ENCODE measurements at regions not wholly inside any gene's neighbourhood (a gene's known extent, or its start where the extent isn't known, plus 50 kb on each side); places are given as distances from the start of the nearest gene placed in this dataset.

DNA sequence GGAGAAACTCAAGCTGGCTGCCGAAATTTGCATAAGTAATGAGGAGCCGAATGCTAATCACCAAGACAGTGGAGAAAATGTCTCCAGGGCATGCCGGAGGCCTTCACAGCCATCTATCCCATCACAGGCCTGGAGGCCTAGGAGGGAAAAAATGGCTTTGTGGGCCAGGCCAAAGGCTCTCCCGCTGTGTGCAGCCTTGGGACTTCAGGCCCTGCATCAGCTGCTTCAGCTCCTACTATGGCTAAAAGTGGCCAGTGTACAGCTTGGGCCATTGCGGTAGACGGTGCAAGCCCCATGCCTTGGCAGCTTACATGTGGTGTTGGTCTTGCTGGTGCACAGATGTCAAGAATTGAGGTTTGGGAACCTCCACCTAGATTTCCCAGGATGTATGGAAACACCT lies 162.6 kb upstream of the FAM47A start:
- TF ChIP-seq, protein P1, sequence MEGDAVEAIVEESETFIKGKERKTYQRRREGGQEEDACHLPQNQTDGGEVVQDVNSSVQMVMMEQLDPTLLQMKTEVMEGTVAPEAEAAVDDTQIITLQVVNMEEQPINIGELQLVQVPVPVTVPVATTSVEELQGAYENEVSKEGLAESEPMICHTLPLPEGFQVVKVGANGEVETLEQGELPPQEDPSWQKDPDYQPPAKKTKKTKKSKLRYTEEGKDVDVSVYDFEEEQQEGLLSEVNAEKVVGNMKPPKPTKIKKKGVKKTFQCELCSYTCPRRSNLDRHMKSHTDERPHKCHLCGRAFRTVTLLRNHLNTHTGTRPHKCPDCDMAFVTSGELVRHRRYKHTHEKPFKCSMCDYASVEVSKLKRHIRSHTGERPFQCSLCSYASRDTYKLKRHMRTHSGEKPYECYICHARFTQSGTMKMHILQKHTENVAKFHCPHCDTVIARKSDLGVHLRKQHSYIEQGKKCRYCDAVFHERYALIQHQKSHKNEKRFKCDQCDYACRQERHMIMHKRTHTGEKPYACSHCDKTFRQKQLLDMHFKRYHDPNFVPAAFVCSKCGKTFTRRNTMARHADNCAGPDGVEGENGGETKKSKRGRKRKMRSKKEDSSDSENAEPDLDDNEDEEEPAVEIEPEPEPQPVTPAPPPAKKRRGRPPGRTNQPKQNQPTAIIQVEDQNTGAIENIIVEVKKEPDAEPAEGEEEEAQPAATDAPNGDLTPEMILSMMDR (conservative IDR thresholded peaks at IDR 0.05; ENCODE audit: low read length), result no peak
- no peak for TF ChIP-seq EZH2phosphoT487 (IDR thresholded peaks at IDR 0.05; ENCODE audit: borderline replicate concordance)
